ENCODE measurements at regions not wholly inside any gene's neighbourhood (a gene's known extent, or its start where the extent isn't known, plus 50 kb on each side); places are given as distances from the start of the nearest gene placed in this dataset.

DNA sequence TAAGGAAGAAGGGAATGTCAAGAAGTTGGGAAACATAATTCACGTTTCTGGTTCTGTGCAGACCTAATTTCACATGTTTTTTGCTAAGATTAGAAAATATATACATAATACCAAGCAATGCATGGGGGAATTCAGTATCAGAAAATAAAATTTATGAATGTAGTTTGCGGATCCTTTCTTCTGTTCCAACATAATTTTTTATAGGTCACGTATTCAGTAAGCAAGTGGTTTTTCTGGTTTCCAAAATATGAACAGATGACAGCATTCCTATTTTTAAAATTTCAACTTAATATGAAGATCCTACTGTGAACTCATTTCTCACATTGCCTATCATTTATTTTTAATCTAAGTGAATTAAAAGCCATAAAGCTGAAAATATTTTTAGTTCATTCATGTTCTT is 560.0 kb upstream of the NRG3 start:
- TF ChIP-seq POLR2A (IDR thresholded peaks at IDR 0.05) = no peak
- TF ChIP-seq, protein P1, sequence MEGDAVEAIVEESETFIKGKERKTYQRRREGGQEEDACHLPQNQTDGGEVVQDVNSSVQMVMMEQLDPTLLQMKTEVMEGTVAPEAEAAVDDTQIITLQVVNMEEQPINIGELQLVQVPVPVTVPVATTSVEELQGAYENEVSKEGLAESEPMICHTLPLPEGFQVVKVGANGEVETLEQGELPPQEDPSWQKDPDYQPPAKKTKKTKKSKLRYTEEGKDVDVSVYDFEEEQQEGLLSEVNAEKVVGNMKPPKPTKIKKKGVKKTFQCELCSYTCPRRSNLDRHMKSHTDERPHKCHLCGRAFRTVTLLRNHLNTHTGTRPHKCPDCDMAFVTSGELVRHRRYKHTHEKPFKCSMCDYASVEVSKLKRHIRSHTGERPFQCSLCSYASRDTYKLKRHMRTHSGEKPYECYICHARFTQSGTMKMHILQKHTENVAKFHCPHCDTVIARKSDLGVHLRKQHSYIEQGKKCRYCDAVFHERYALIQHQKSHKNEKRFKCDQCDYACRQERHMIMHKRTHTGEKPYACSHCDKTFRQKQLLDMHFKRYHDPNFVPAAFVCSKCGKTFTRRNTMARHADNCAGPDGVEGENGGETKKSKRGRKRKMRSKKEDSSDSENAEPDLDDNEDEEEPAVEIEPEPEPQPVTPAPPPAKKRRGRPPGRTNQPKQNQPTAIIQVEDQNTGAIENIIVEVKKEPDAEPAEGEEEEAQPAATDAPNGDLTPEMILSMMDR (IDR thresholded peaks at IDR 0.05) = no peak
- WGBS, 2 donors = 85 to 92% methylated on average over 3 of the region's 3 CpGs
- DNase-seq = no peak
- Histone ChIP-seq H3K27me3 (no peaks in the 10 kb centered on the region), H3K4me1 (no peaks in the 10 kb centered on the region), H3K36me3 (no peaks in the 10 kb centered on the region), H3K27ac (no peak overlapping the region), H3K9me3 (no peaks in the 10 kb centered on the region), H3K4me3 (replicated peaks in 1 of 3) (no peak overlapping the region)
- intact Hi-C loops (cut with DNase I) = no loop called here

DNA sequence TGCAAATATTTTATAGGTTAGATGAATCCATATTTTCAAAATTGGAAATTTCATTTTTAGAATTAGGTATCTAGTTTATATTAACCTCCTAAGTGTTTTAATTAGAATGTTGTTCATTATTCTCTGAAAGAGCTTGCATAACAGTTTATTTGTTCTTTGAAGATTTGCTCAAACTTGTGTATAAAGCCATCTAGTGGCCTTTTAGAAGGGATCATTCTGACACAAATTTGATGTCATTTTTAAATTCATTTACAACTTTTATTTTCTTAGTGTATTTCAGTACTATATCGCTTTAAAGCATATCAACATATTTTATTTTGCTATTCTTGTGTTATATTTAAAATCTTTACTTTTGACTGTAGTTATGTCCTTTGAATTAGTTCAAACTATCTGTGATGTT is 527.0 kb upstream of the NRG3 start:
- Histone ChIP-seq H3K36me3 (no peaks in the 10 kb centered on the region), H3K4me3 (replicated peaks in 1 of 3) (no peak overlapping the region), H3K9me3 (no peaks in the 10 kb centered on the region), H3K27me3 (no peaks in the 10 kb centered on the region), H3K4me1 (no peaks in the 10 kb centered on the region), H3K27ac (no peak overlapping the region)
- DNase-seq = no peak
- 85 to 90% methylated on average over 1 of the region's 1 CpG for WGBS, 2 donors
- TF ChIP-seq, protein P1 (IDR thresholded peaks at IDR 0.05) = peak in 3 of 6 experiments; percentile 30 to 37 (median 37)
- TF ChIP-seq POLR2A (IDR thresholded peaks at IDR 0.05) = no peak
- intact Hi-C loops (cut with DNase I) = no loop called here

DNA sequence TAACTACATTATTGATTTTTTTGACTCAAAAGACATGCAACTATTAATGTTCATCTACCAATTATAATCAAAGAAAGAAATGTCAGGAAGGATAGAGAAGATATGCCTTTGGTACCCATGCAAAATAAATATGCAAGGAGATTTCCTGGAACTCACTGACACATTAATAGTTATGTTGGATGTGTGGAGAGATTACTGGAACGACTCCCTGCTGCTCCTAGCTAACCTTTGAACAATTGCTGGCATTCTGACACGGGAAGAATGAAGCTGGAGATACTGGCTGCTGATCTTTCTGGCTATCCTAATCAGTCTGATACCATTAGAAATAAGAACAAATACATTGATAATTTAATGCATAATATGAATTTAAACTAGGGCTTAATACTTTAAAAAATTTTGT is 507.9 kb upstream of the NRG3 start:
- H3K36me3 ChIP-seq = no peaks in the 10 kb centered on the region
- H3K27me3 ChIP-seq = no peaks in the 10 kb centered on the region
- no peaks in the 10 kb centered on the region for H3K4me1 ChIP-seq
- intact Hi-C loops (cut with DNase I) = no loop called here
- DNase-seq = no peak
- 9 to 17% methylated on average over 2 of the region's 2 CpGs for WGBS, 2 donors
- no peak overlapping the region for H3K27ac ChIP-seq
- no peak overlapping the region for H3K4me3 ChIP-seq (replicated peaks in 1 of 3)
- H3K9me3 ChIP-seq = no peaks in the 10 kb centered on the region
- no peak for TF ChIP-seq POLR2A (IDR thresholded peaks at IDR 0.05)
- TF ChIP-seq, protein P1 (IDR thresholded peaks at IDR 0.05) = no peak

- H3K4me3 ChIP-seq (replicated peaks in 1 of 3) = no peak overlapping the region
- no peak overlapping the region for H3K27ac ChIP-seq
- no peak for DNase-seq
- H3K36me3 ChIP-seq = no peaks in the 10 kb centered on the region
- WGBS, 2 donors = 83 to 85% methylated on average over 3 of the region's 3 CpGs
- no peaks in the 10 kb centered on the region for H3K9me3 ChIP-seq
- TF ChIP-seq POLR2A (IDR thresholded peaks at IDR 0.05) = no peak
- TF ChIP-seq, protein P1 (IDR thresholded peaks at IDR 0.05) = no peak
- no peaks in the 10 kb centered on the region for H3K4me1 ChIP-seq
- intact Hi-C loops (cut with DNase I) = no loop called here
- H3K27me3 ChIP-seq = no peaks in the 10 kb centered on the region
These were observed 488.2 kb upstream of the NRG3 start for GRCh38 chr10:81386817-81387216.

DNA sequence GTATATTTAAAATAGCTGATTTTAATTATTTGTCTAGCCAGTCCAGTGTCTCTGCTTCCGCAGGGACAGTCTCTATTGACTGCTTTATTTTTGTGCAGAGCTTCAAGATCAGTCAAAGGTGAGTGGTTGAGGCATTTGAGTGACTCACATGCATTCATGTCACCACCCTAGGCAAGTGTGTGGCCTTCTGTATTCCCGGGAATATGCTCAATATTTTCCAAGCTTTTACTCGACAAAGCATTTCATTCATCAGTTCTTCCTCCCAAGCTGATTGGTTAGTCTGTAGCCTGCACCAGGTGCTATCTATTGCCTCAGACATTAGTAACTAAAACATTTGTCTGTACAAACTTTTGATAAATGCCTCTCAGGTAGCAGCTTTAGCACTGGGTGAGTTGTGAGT is 471.5 kb upstream of the NRG3 start:
- H3K4me1 ChIP-seq = no peaks in the 10 kb centered on the region
- intact Hi-C loops (cut with DNase I) = no loop called here
- no peaks in the 10 kb centered on the region for H3K27me3 ChIP-seq
- H3K4me3 ChIP-seq (replicated peaks in 1 of 3) = no peak overlapping the region
- H3K27ac ChIP-seq = no peak overlapping the region
- WGBS, 2 donors = 86 to 92% methylated on average over 3 of the region's 3 CpGs
- no peaks in the 10 kb centered on the region for H3K9me3 ChIP-seq
- TF ChIP-seq, protein P1 (IDR thresholded peaks at IDR 0.05) = no peak
- no peak for TF ChIP-seq POLR2A (IDR thresholded peaks at IDR 0.05)
- DNase-seq = no peak
- no peaks in the 10 kb centered on the region for H3K36me3 ChIP-seq
